K562 (cell line): ENCODE measurements at regions not wholly inside any gene's neighbourhood (a gene's known extent, or its start where the extent isn't known, plus 50 kb on each side); places are given as distances from the start of the nearest gene placed in this dataset.

ENCODE experiments used
- ATAC-seq: fragments of 200-7000 bp; cut with Tn5 transposase; 3 replicates; pipeline ENCODE4 v1.9.1; 2020; ENCODE audit warnings: moderate library complexity
- BruUV-seq: library from RNA; stranded (reverse); fragments of 400-500 nt; replicated peaks from 2 replicates; lab custom pipeline; 2021; lab: Mats Ljungman, UMichigan
- CTCF ChIA-PET: fragments of 300-600 bp; formaldehyde crosslinking; extraction: SDS; loops from one replicate; lab custom pipeline; 2021; ENCODE audit warnings: low intra/inter-chr PET ratio; lab: Yijun Ruan, JAX
- POLR2A ChIA-PET: fragments of 300-600, 350-650 bp; sonication (Branson Sonifier 250); formaldehyde crosslinking; extraction: SDS; loops from one replicate; lab custom pipeline; 2021; ENCODE audit warnings: antibody characterized with exemption, inconsistent platforms; lab: Yijun Ruan, JAX
- DNase-seq, 4 experiments: peaks; one replicate each; pipeline versions ENCODE4 v3.0.0 to v3.0.0-alpha.2; 2011 to 2018; ENCODE audit warnings: low spot score in 3 of 4, mixed read lengths in 3 of 4; ENCODE audit errors: extremely low read depth in 1 of 4
- FAIRE-seq: peaks from 2 replicates; lab custom pipeline; 2011; peaks lifted over from hg19 to GRCh38; lab: Jason Lieb, UNC
- H2AFZ ChIP-seq: 2 replicates; pipeline ENCODE4 v1.6.0; 2011; ENCODE audit warnings: low read depth, low read length, control low read depth, inconsistent platforms
- H3K27ac ChIP-seq: fragments of 200-600 bp; 3 replicates; pipeline ENCODE4 v1.8.0; 2011; ENCODE audit warnings: low read depth, mild to moderate bottlenecking, control low read depth, inconsistent platforms, low read length, moderate library complexity, mixed read lengths; ENCODE audit errors: extremely low read depth
- H3K27me3 ChIP-seq, 2 experiments: fragments of 300-600 bp in 1 of 2; 2 replicates in 1 of 2; 3 replicates in 1 of 2; pipeline versions ENCODE4 v1.6.0 to v1.8.0; 2011; ENCODE audit warnings: inconsistent platforms in 2 of 2, low read length in 2 of 2, mild to moderate bottlenecking in 1 of 2, mixed read lengths in 1 of 2, moderate library complexity in 1 of 2; ENCODE audit not compliant: control insufficient read depth in 2 of 2, insufficient read depth in 2 of 2
- H3K36me3 ChIP-seq: fragments of 300-600 bp; 3 replicates; pipeline ENCODE4 v1.8.0; 2011; ENCODE audit warnings: mild to moderate bottlenecking, low read length, inconsistent platforms; ENCODE audit not compliant: control insufficient read depth, insufficient read depth
- H3K4me1 ChIP-seq, 2 experiments: fragments of 200-600 bp in 1 of 2; replicated peaks in 1 of 2; 2 replicates in 1 of 2; 3 replicates in 1 of 2; pipeline versions ENCODE4 v1.5.1 to v1.8.0; 2011; ENCODE audit warnings: inconsistent platforms in 2 of 2, low read length in 2 of 2, mild to moderate bottlenecking in 1 of 2, mixed read lengths in 1 of 2, moderate library complexity in 1 of 2; ENCODE audit not compliant: control insufficient read depth in 2 of 2, insufficient read depth in 2 of 2
- H3K4me2 ChIP-seq: 2 replicates; pipeline ENCODE4 v1.6.1; 2011; ENCODE audit warnings: low read length, control low read depth, inconsistent platforms, mixed read lengths; ENCODE audit not compliant: insufficient read depth
- H3K4me3 ChIP-seq: fragments of 200-600 bp; sonication (generic), shearing (Covaris generic); 2 replicates; pipeline ENCODE4 v1.5.1; 2016; ENCODE audit warnings: control low read depth, inconsistent platforms
- H3K79me2 ChIP-seq: fragments of 200-600 bp; 3 replicates; pipeline ENCODE4 v1.8.0; 2011; ENCODE audit warnings: low read length, inconsistent platforms; ENCODE audit not compliant: control insufficient read depth, insufficient read depth
- H3K9ac ChIP-seq, 2 experiments: 2 replicates each; pipeline versions ENCODE4 v1.6.0 to v1.6.1; 2011; ENCODE audit warnings: low read depth in 2 of 2, low read length in 2 of 2, control low read depth in 1 of 2, inconsistent platforms in 1 of 2, mild to moderate bottlenecking in 1 of 2, mixed read lengths in 1 of 2; ENCODE audit not compliant: insufficient read depth in 1 of 2
- H3K9me1 ChIP-seq: one replicate; pipeline ENCODE4 v1.6.0; 2011; ENCODE audit warnings: inconsistent platforms, mild to moderate bottlenecking, low read length, moderate library complexity; ENCODE audit not compliant: control insufficient read depth, insufficient read depth
- H3K9me3 ChIP-seq: replicated peaks from 2 replicates; pipeline ENCODE4 v1.5.1; 2011; ENCODE audit warnings: low read depth, low read length, inconsistent platforms; ENCODE audit not compliant: control insufficient read depth, insufficient read depth
- H4K20me1 ChIP-seq: replicated peaks from 2 replicates; pipeline ENCODE4 v1.6.1; 2011; ENCODE audit warnings: low read length, inconsistent platforms, mixed read lengths; ENCODE audit not compliant: control insufficient read depth, insufficient read depth
- ELF1 ChIP-seq: fragments of 200-800 bp; sonication (Bioruptor generic); IDR thresholded peaks from 2 replicates; pipeline ENCODE4 v1.6.1; 2016; ENCODE audit warnings: missing genetic modification characterization, missing compliant biosample characterization
- FOXJ2 ChIP-seq: fragments of 200-800 bp; sonication (Bioruptor generic); IDR thresholded peaks from 2 replicates; pipeline ENCODE4 v1.6.1; 2016; ENCODE audit warnings: missing genetic modification characterization, missing compliant biosample characterization
- HLTF ChIP-seq: fragments of 450-650 bp; IDR thresholded peaks from 2 replicates; pipeline ENCODE4 v1.6.1; 2016
- NCOA6 ChIP-seq: fragments of 450-650 bp; IDR thresholded peaks from 2 replicates; pipeline ENCODE4 v1.6.1; 2017; ENCODE audit warnings: mild to moderate bottlenecking
- SFPQ ChIP-seq: fragments of 200-400 bp; formaldehyde crosslinking; IDR thresholded peaks from 2 replicates; pipeline ENCODE4 v1.6.1; 2017; ENCODE audit warnings: mild to moderate bottlenecking, low read depth, low read length, moderate library complexity
- STAT5A ChIP-seq: IDR thresholded peaks from 2 replicates; pipeline ENCODE4 v1.6.1; 2012; ENCODE audit warnings: low read length, inconsistent platforms, borderline replicate concordance
- ZNF12 ChIP-seq: sonication (generic); formaldehyde crosslinking; IDR thresholded peaks from 2 replicates; pipeline ENCODE4 v1.4.0; 2020; ENCODE audit warnings: mild to moderate bottlenecking, missing genetic modification reagents
- ZNF584 ChIP-seq: fragments of 200-800 bp; sonication (Bioruptor generic); IDR thresholded peaks from 2 replicates; pipeline ENCODE4 v1.6.1; 2016; ENCODE audit warnings: low read depth, mild to moderate bottlenecking, missing genetic modification characterization, missing compliant biosample characterization
- WGBS: fragments of 100-300 bp; shearing (Covaris generic); methylation state at CpG from one replicate; pipeline ENCODE4 v1.1.6; 2016; ENCODE audit warnings: low coverage, mixed read lengths; ENCODE audit not compliant: insufficient coverage; ENCODE audit errors: missing lambda C conversion rate; 5-methylcytosine and 5-hydroxymethylcytosine counted together
- in situ Hi-C: fragments of 300-500 bp; cut with MboI; formaldehyde crosslinking; loops from 4 replicates; pipeline ENCODE4 v1.15.0; 2018; ENCODE audit warnings: inconsistent platforms, mixed read lengths
- intact Hi-C: fragments of 100-400 bp; cut with micrococcal nuclease; formaldehyde crosslinking; loops from 2 replicates; pipeline ENCODE4 v1.14.2; 2022
- TF ChIP-seq, protein P1 (sequence below): fragments of 450-650 bp; IDR thresholded peaks from 2 replicates; pipeline ENCODE4 v1.6.1; 2016; ENCODE audit warnings: mild to moderate bottlenecking, moderate library complexity

DNA sequence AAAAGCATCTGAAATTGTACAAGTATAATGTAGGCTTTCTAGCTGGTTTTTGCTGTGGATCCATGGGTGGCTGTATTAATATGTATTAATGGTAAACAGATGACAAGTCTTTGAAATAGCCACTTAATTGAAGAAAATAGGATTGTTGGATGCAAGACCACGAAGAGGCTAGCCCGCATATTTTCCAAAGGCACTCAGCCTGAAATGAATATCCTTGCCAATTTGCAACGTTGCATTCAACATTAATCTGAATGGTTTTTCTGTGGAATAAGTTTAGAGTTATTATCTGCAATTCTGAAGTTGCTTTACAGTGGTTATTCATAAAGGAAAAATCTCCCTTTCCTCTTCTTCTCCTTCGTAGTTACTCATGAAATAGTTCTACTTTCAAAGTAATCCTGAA, 86.2 kb upstream of the SPATS2L start:
- no peak overlapping the region for H3K27ac ChIP-seq
- 14% methylated on average over 4 of the region's 4 CpGs for WGBS
- TF ChIP-seq ZNF12 (CRISPR knock-in tag) (no peak), NCOA6 (no peak), STAT5A (no peak), HLTF (no peak), ZNF584 (CRISPR knock-in tag) (no peak), FOXJ2 (tag) (no peak), ELF1 (no peak), SFPQ (no peak)
- TF ChIP-seq, protein P1, sequence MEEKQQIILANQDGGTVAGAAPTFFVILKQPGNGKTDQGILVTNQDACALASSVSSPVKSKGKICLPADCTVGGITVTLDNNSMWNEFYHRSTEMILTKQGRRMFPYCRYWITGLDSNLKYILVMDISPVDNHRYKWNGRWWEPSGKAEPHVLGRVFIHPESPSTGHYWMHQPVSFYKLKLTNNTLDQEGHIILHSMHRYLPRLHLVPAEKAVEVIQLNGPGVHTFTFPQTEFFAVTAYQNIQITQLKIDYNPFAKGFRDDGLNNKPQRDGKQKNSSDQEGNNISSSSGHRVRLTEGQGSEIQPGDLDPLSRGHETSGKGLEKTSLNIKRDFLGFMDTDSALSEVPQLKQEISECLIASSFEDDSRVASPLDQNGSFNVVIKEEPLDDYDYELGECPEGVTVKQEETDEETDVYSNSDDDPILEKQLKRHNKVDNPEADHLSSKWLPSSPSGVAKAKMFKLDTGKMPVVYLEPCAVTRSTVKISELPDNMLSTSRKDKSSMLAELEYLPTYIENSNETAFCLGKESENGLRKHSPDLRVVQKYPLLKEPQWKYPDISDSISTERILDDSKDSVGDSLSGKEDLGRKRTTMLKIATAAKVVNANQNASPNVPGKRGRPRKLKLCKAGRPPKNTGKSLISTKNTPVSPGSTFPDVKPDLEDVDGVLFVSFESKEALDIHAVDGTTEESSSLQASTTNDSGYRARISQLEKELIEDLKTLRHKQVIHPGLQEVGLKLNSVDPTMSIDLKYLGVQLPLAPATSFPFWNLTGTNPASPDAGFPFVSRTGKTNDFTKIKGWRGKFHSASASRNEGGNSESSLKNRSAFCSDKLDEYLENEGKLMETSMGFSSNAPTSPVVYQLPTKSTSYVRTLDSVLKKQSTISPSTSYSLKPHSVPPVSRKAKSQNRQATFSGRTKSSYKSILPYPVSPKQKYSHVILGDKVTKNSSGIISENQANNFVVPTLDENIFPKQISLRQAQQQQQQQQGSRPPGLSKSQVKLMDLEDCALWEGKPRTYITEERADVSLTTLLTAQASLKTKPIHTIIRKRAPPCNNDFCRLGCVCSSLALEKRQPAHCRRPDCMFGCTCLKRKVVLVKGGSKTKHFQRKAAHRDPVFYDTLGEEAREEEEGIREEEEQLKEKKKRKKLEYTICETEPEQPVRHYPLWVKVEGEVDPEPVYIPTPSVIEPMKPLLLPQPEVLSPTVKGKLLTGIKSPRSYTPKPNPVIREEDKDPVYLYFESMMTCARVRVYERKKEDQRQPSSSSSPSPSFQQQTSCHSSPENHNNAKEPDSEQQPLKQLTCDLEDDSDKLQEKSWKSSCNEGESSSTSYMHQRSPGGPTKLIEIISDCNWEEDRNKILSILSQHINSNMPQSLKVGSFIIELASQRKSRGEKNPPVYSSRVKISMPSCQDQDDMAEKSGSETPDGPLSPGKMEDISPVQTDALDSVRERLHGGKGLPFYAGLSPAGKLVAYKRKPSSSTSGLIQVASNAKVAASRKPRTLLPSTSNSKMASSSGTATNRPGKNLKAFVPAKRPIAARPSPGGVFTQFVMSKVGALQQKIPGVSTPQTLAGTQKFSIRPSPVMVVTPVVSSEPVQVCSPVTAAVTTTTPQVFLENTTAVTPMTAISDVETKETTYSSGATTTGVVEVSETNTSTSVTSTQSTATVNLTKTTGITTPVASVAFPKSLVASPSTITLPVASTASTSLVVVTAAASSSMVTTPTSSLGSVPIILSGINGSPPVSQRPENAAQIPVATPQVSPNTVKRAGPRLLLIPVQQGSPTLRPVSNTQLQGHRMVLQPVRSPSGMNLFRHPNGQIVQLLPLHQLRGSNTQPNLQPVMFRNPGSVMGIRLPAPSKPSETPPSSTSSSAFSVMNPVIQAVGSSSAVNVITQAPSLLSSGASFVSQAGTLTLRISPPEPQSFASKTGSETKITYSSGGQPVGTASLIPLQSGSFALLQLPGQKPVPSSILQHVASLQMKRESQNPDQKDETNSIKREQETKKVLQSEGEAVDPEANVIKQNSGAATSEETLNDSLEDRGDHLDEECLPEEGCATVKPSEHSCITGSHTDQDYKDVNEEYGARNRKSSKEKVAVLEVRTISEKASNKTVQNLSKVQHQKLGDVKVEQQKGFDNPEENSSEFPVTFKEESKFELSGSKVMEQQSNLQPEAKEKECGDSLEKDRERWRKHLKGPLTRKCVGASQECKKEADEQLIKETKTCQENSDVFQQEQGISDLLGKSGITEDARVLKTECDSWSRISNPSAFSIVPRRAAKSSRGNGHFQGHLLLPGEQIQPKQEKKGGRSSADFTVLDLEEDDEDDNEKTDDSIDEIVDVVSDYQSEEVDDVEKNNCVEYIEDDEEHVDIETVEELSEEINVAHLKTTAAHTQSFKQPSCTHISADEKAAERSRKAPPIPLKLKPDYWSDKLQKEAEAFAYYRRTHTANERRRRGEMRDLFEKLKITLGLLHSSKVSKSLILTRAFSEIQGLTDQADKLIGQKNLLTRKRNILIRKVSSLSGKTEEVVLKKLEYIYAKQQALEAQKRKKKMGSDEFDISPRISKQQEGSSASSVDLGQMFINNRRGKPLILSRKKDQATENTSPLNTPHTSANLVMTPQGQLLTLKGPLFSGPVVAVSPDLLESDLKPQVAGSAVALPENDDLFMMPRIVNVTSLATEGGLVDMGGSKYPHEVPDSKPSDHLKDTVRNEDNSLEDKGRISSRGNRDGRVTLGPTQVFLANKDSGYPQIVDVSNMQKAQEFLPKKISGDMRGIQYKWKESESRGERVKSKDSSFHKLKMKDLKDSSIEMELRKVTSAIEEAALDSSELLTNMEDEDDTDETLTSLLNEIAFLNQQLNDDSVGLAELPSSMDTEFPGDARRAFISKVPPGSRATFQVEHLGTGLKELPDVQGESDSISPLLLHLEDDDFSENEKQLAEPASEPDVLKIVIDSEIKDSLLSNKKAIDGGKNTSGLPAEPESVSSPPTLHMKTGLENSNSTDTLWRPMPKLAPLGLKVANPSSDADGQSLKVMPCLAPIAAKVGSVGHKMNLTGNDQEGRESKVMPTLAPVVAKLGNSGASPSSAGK = no peak

More for the DNA sequence above, 86.2 kb upstream of the SPATS2L start:
- DNase-seq = no peak
- ATAC-seq = no peak
- H3K36me3 ChIP-seq = no peaks in the 10 kb centered on the region
- no TSS peak for BruUV-seq
- ChIA-PET POLR2A (no interaction called here), CTCF (no interaction called here)
- no peaks in the 10 kb centered on the region for H3K9me3 ChIP-seq
- in situ Hi-C loops = no loop called here
- intact Hi-C loops = no loop called here
- H3K4me3 ChIP-seq = no peak overlapping the region
- no peak overlapping the region for H3K9ac ChIP-seq
- no peaks in the 10 kb centered on the region for H3K9me1 ChIP-seq
- 0 out of 5 replicates have a peak, but pooled peaks cover 0 to 4% of the 10 kb centered on the region in 2 experiments for H3K4me1 ChIP-seq
- H3K4me2 ChIP-seq = no peak overlapping the region
- no peaks in the 10 kb centered on the region for H3K79me2 ChIP-seq
- H3K27me3 ChIP-seq = no peaks in the 10 kb centered on the region
- no peak overlapping the region for H2AFZ ChIP-seq
- FAIRE-seq = no peak
- H4K20me1 ChIP-seq = no peaks in the 10 kb centered on the region
